ENCODE measurements at regions not wholly inside any gene's neighbourhood (a gene's known extent, or its start where the extent isn't known, plus 50 kb on each side); places are given as distances from the start of the nearest gene placed in this dataset.

DNA sequence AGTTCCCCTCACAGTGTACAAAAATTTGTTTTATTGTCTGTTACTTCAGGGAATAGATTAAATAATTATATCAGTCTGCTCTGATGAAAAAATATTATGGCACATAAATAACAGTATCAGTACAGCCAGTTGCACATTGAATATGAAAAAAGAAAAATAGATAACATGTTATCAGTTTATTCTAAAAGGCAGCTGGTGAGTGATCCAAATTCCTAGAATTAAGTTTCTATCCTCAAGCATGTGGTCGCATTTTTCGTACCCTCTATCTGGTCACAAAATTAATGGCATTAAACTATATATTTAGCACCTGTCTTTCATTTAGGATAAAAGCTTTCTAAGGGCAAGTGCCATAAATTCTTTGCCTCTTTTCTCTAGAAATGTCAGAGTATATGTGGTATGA is 944.8 kb upstream of the PCDH9 start (continued):
- TF ChIP-seq, protein P1, sequence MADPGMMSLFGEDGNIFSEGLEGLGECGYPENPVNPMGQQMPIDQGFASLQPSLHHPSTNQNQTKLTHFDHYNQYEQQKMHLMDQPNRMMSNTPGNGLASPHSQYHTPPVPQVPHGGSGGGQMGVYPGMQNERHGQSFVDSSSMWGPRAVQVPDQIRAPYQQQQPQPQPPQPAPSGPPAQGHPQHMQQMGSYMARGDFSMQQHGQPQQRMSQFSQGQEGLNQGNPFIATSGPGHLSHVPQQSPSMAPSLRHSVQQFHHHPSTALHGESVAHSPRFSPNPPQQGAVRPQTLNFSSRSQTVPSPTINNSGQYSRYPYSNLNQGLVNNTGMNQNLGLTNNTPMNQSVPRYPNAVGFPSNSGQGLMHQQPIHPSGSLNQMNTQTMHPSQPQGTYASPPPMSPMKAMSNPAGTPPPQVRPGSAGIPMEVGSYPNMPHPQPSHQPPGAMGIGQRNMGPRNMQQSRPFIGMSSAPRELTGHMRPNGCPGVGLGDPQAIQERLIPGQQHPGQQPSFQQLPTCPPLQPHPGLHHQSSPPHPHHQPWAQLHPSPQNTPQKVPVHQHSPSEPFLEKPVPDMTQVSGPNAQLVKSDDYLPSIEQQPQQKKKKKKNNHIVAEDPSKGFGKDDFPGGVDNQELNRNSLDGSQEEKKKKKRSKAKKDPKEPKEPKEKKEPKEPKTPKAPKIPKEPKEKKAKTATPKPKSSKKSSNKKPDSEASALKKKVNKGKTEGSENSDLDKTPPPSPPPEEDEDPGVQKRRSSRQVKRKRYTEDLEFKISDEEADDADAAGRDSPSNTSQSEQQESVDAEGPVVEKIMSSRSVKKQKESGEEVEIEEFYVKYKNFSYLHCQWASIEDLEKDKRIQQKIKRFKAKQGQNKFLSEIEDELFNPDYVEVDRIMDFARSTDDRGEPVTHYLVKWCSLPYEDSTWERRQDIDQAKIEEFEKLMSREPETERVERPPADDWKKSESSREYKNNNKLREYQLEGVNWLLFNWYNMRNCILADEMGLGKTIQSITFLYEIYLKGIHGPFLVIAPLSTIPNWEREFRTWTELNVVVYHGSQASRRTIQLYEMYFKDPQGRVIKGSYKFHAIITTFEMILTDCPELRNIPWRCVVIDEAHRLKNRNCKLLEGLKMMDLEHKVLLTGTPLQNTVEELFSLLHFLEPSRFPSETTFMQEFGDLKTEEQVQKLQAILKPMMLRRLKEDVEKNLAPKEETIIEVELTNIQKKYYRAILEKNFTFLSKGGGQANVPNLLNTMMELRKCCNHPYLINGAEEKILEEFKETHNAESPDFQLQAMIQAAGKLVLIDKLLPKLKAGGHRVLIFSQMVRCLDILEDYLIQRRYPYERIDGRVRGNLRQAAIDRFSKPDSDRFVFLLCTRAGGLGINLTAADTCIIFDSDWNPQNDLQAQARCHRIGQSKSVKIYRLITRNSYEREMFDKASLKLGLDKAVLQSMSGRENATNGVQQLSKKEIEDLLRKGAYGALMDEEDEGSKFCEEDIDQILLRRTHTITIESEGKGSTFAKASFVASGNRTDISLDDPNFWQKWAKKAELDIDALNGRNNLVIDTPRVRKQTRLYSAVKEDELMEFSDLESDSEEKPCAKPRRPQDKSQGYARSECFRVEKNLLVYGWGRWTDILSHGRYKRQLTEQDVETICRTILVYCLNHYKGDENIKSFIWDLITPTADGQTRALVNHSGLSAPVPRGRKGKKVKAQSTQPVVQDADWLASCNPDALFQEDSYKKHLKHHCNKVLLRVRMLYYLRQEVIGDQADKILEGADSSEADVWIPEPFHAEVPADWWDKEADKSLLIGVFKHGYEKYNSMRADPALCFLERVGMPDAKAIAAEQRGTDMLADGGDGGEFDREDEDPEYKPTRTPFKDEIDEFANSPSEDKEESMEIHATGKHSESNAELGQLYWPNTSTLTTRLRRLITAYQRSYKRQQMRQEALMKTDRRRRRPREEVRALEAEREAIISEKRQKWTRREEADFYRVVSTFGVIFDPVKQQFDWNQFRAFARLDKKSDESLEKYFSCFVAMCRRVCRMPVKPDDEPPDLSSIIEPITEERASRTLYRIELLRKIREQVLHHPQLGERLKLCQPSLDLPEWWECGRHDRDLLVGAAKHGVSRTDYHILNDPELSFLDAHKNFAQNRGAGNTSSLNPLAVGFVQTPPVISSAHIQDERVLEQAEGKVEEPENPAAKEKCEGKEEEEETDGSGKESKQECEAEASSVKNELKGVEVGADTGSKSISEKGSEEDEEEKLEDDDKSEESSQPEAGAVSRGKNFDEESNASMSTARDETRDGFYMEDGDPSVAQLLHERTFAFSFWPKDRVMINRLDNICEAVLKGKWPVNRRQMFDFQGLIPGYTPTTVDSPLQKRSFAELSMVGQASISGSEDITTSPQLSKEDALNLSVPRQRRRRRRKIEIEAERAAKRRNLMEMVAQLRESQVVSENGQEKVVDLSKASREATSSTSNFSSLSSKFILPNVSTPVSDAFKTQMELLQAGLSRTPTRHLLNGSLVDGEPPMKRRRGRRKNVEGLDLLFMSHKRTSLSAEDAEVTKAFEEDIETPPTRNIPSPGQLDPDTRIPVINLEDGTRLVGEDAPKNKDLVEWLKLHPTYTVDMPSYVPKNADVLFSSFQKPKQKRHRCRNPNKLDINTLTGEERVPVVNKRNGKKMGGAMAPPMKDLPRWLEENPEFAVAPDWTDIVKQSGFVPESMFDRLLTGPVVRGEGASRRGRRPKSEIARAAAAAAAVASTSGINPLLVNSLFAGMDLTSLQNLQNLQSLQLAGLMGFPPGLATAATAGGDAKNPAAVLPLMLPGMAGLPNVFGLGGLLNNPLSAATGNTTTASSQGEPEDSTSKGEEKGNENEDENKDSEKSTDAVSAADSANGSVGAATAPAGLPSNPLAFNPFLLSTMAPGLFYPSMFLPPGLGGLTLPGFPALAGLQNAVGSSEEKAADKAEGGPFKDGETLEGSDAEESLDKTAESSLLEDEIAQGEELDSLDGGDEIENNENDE (IDR thresholded peaks at IDR 0.05; ENCODE audit: insufficient replicate concordance, low read length): no peak
- no peak for TF ChIP-seq CEBPB (IDR thresholded peaks at IDR 0.05; ENCODE audit: low read depth, low read length)
- no peak for TF ChIP-seq RBBP5 (IDR thresholded peaks at IDR 0.05; ENCODE audit: borderline replicate concordance, low read depth, low read length)
- no peak for TF ChIP-seq SP1 (IDR thresholded peaks at IDR 0.05; ENCODE audit: low read depth, low read length)
- no peak for TF ChIP-seq KDM4A (IDR thresholded peaks at IDR 0.05; ENCODE audit: low read depth, low read length, severe bottlenecking)
- no peak for TF ChIP-seq GTF2F1 (IDR thresholded peaks at IDR 0.05; ENCODE audit: borderline replicate concordance, low read depth, low read length)
- no peak for TF ChIP-seq RXRA (IDR thresholded peaks at IDR 0.05; ENCODE audit: insufficient read depth, low read depth, low read length)
- no peak for TF ChIP-seq SRF (IDR thresholded peaks at IDR 0.05; ENCODE audit: low read depth, low read length)
- TF ChIP-seq CHD1 (IDR thresholded peaks at IDR 0.05; ENCODE audit: low read depth, low read length): no peak
- TF ChIP-seq, protein P2, sequence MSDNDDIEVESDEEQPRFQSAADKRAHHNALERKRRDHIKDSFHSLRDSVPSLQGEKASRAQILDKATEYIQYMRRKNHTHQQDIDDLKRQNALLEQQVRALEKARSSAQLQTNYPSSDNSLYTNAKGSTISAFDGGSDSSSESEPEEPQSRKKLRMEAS (IDR thresholded peaks at IDR 0.05): no peak
- no peak for TF ChIP-seq JUND (IDR thresholded peaks at IDR 0.05; ENCODE audit: low read length)
- no peak for TF ChIP-seq KDM5A (IDR thresholded peaks at IDR 0.05; ENCODE audit: low read length)
- TF ChIP-seq POU5F1 (IDR thresholded peaks at IDR 0.05; ENCODE audit: low read depth, low read length): no peak

Data from H1 (cell line).